HEK293 (cell line): ENCODE measurements at regions not wholly inside any gene's neighbourhood (a gene's known extent, or its start where the extent isn't known, plus 50 kb on each side); places are given as distances from the start of the nearest gene placed in this dataset.
"Not testable (repeated sequence)": the region's sequence is repeated elsewhere in the genome, so short reads cannot be mapped to it uniquely, and the experiment has no call there.

Experiments used
- MZF1 ChIP-seq: fragments of 450-650 bp; formaldehyde crosslinking; IDR thresholded peaks from 2 replicates; pipeline ENCODE4 v1.5.1; 2017; ENCODE audit warnings: missing biosample characterization, missing genetic modification characterization, borderline replicate concordance
- PRDM1 ChIP-seq: fragments of 450-650 bp; formaldehyde crosslinking; IDR thresholded peaks from 2 replicates; pipeline ENCODE4; 2016; ENCODE audit warnings: missing biosample characterization, missing genetic modification characterization
- ZFP37 ChIP-seq: fragments of 450-650 bp; formaldehyde crosslinking; IDR thresholded peaks from 2 replicates; pipeline ENCODE4 v1.5.1; 2016; ENCODE audit warnings: missing biosample characterization, missing genetic modification characterization
- ZNF175 ChIP-seq: fragments of 450-650 bp; formaldehyde crosslinking; IDR thresholded peaks from 2 replicates; pipeline ENCODE4 v1.5.1; 2016; ENCODE audit warnings: missing biosample characterization, missing genetic modification characterization
- ZXDB ChIP-seq: fragments of 450-650 bp; formaldehyde crosslinking; IDR thresholded peaks from 2 replicates; pipeline ENCODE4 v1.5.1; 2016; ENCODE audit warnings: missing biosample characterization, missing genetic modification characterization
- TF ChIP-seq, protein P1 (sequence below): fragments of 450-650 bp; formaldehyde crosslinking; IDR thresholded peaks from 2 replicates; pipeline ENCODE4 v1.5.1; 2016; ENCODE audit warnings: missing biosample characterization, missing genetic modification characterization
- TF ChIP-seq, protein P2 (sequence below): fragments of 450-650 bp; formaldehyde crosslinking; IDR thresholded peaks from 2 replicates; pipeline ENCODE4 v1.5.1; 2016; ENCODE audit warnings: missing biosample characterization, missing genetic modification characterization

DNA sequence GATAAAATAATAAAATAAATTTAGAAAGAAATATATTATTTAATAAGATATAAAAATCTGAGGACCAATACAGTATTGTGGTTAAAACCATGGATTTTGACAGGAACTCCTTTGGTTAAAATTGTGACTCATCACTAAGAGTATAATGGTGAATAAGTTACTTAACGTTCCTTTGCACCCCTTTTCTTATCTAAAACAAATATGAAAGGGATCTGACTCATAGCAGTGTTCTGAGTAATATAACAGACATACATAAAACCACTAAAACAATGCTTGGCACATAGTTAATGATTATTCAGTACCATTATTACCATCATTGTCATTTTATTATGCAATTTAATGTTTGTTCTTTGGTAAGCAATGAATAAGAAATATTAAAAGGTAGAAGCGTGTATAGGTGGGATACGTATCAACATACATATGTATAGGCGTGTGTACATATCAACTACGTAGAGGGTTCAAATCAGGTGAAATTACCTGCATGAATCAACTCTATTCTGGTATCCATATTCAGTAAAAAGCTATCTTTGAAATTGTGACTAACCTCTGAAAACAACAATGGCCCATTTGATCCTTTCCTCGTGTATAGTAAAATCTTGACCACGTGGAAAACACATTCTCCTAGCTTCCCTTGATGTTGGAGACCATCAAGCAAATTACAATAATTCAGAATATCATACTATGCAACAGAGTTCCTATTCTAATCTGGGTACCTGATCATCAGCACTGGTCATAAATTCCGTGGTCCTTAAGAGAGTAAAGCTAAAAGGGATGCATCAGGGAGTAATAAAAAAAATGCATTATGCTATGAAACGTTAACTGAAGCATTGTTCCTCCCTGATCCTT, 342.6 kb upstream of the SPATA31A3 start:
- TF ChIP-seq, protein P1, sequence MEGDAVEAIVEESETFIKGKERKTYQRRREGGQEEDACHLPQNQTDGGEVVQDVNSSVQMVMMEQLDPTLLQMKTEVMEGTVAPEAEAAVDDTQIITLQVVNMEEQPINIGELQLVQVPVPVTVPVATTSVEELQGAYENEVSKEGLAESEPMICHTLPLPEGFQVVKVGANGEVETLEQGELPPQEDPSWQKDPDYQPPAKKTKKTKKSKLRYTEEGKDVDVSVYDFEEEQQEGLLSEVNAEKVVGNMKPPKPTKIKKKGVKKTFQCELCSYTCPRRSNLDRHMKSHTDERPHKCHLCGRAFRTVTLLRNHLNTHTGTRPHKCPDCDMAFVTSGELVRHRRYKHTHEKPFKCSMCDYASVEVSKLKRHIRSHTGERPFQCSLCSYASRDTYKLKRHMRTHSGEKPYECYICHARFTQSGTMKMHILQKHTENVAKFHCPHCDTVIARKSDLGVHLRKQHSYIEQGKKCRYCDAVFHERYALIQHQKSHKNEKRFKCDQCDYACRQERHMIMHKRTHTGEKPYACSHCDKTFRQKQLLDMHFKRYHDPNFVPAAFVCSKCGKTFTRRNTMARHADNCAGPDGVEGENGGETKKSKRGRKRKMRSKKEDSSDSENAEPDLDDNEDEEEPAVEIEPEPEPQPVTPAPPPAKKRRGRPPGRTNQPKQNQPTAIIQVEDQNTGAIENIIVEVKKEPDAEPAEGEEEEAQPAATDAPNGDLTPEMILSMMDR (tag by site-specific recombination): not testable (repeated sequence)
- TF ChIP-seq PRDM1 (tag by site-specific recombination); ZNF175 (tag by site-specific recombination); MZF1; ZXDB; ZFP37: not testable (repeated sequence)
- TF ChIP-seq, protein P2, sequence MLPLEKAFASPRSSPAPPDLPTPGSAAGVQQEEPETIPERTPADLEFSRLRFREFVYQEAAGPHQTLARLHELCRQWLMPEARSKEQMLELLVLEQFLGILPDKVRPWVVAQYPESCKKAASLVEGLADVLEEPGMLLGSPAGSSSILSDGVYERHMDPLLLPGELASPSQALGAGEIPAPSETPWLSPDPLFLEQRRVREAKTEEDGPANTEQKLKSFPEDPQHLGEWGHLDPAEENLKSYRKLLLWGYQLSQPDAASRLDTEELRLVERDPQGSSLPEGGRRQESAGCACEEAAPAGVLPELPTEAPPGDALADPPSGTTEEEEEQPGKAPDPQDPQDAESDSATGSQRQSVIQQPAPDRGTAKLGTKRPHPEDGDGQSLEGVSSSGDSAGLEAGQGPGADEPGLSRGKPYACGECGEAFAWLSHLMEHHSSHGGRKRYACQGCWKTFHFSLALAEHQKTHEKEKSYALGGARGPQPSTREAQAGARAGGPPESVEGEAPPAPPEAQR (tag by site-specific recombination): not testable (repeated sequence)
